ENCODE measurements at regions not wholly inside any gene's neighbourhood (a gene's known extent, or its start where the extent isn't known, plus 50 kb on each side); places are given as distances from the start of the nearest gene placed in this dataset.

DNA sequence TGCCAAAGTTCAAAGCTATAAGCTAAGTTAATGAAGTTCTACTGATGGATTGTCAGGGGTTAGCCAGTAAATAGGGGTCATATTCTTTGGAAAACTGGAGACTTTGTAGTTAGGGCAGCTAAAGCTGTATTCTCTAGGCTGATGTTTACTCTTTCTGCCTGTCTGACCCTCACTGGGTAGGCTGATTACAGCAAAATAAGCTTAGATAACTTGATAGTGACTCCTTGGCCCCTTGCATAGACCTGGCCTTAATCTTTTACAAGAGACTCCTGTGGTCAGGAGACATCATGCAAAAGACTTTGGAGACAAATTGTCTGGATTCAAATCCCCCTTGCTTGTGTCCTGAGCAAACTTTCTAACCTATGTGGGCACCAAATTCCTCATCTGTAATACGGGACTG lies 314.4 kb upstream of the MSX2 start:
- Histone ChIP-seq H3K4me1 (peaks cover 0 to 11% (median 0%) of the 10 kb centered on the region in 4 donors), H3K9me3 (peaks cover 0 to 5% (median 0%) of the 10 kb centered on the region in 4 donors), H3K36me3 (no peaks in the 10 kb centered on the region), H3K27me3 (no peaks in the 10 kb centered on the region), H3K27ac (no peak overlapping the region), H3K4me3 (no peak overlapping the region)
- no peak for DNase-seq (ENCODE audit: low spot score in 2 of 2)
- TF ChIP-seq POLR2A (IDR thresholded peaks at IDR 0.05) (no peak), EP300 (IDR thresholded peaks at IDR 0.05) (no peak)
- TF ChIP-seq, protein P1, sequence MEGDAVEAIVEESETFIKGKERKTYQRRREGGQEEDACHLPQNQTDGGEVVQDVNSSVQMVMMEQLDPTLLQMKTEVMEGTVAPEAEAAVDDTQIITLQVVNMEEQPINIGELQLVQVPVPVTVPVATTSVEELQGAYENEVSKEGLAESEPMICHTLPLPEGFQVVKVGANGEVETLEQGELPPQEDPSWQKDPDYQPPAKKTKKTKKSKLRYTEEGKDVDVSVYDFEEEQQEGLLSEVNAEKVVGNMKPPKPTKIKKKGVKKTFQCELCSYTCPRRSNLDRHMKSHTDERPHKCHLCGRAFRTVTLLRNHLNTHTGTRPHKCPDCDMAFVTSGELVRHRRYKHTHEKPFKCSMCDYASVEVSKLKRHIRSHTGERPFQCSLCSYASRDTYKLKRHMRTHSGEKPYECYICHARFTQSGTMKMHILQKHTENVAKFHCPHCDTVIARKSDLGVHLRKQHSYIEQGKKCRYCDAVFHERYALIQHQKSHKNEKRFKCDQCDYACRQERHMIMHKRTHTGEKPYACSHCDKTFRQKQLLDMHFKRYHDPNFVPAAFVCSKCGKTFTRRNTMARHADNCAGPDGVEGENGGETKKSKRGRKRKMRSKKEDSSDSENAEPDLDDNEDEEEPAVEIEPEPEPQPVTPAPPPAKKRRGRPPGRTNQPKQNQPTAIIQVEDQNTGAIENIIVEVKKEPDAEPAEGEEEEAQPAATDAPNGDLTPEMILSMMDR (IDR thresholded peaks at IDR 0.05) = no peak
- WGBS, 2 donors = 66 to 96% methylated on average over 1 of the region's 1 CpG

GRCh38 chr5:174410716-174411478 lies 313.5 kb upstream of the MSX2 start:
- Histone ChIP-seq H3K27me3 (no peaks in the 10 kb centered on the region), H3K27ac (no peak overlapping the region), H3K9me3 (peaks cover 0 to 5% (median 0%) of the 10 kb centered on the region in 4 donors), H3K4me3 (no peak overlapping the region), H3K4me1 (peaks cover 0 to 11% (median 0%) of the 10 kb centered on the region in 4 donors), H3K36me3 (no peaks in the 10 kb centered on the region)
- no peak for DNase-seq (ENCODE audit: low spot score in 2 of 2)
- TF ChIP-seq EP300 (IDR thresholded peaks at IDR 0.05) (no peak), POLR2A (IDR thresholded peaks at IDR 0.05) (no peak)
- TF ChIP-seq, protein P1 (IDR thresholded peaks at IDR 0.05) = no peak
- WGBS, 2 donors = 71 to 73% methylated on average over 12 of the region's 12 CpGs

DNA sequence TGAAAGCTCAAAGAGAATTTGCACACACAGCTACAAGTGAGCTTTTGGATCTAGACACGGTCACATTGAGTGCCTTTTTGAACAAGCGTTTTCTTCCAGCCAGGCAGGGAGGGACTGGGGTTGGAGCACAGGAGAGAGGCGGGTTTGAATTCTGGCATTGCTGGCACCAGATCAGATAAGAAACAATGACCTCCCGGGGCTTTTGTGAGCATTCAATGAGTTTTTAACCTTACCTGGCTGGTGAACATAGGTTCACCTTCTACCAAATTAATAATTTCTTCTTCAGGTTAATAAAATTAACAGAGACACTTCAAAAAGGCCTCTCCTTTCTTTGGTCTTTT lies 312.9 kb upstream of the MSX2 start:
- Histone ChIP-seq H3K4me1 (peaks cover 0 to 11% (median 0%) of the 10 kb centered on the region in 4 donors), H3K4me3 (no peak overlapping the region), H3K27ac (no peak overlapping the region), H3K27me3 (no peaks in the 10 kb centered on the region), H3K36me3 (no peaks in the 10 kb centered on the region), H3K9me3 (peaks cover 0 to 5% (median 0%) of the 10 kb centered on the region in 4 donors)
- TF ChIP-seq, protein P1 (IDR thresholded peaks at IDR 0.05) = no peak
- TF ChIP-seq EP300 (IDR thresholded peaks at IDR 0.05) = no peak
- TF ChIP-seq POLR2A (IDR thresholded peaks at IDR 0.05) = no peak
- 52 to 53% methylated on average over 4 of the region's 4 CpGs for WGBS, 2 donors
- DNase-seq (ENCODE audit: low spot score in 2 of 2) = no peak

DNA sequence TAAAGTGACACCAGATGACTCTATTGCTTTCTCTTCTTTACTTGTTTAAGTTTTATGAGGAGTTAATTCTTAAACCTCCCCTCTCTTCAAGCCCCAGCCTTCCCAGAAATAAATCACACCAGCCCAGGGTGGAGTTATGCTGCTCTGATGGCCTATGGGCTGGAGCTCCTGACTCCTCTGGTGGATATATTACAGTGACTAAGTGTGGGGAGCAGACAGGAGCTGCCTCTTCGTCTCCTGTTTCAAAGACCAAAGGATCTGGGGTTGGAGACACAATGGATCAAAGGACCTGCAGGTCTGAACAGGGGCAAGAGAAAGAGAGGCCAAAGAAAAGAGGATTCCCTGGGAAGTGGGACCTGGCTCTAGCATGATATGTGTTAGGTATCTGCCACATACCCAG lies 312.0 kb upstream of the MSX2 start:
- Histone ChIP-seq H3K27ac (no peak overlapping the region), H3K4me3 (no peak overlapping the region), H3K27me3 (no peaks in the 10 kb centered on the region), H3K9me3 (peaks cover 0 to 5% (median 0%) of the 10 kb centered on the region in 4 donors), H3K4me1 (peaks cover 0 to 11% (median 0%) of the 10 kb centered on the region in 4 donors), H3K36me3 (no peaks in the 10 kb centered on the region)
- WGBS, 2 donors = 76 to 83% methylated on average over 1 of the region's 1 CpG
- DNase-seq (ENCODE audit: low spot score in 2 of 2) = no peak
- TF ChIP-seq POLR2A (IDR thresholded peaks at IDR 0.05) = no peak
- TF ChIP-seq, protein P1 (IDR thresholded peaks at IDR 0.05) = no peak
- TF ChIP-seq EP300 (IDR thresholded peaks at IDR 0.05) = no peak

DNA sequence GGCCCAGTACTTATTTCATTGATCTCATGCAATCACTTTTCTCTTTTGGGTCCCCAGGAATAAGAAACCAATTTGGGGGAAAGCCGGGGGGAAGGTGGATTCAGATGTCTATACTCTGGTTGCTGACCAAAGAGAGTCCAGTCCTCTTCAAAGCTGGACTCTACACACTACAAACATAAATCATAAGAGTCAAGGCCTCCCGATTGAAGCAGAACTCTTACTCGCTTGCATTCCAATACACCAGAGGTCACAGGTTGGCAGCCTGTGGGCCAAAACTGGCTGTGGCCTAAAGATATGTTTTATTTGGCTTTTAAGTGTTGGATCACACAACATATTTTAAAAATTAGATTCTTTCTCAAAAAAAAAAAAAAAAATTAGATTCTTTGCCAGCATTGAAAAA lies 311.4 kb upstream of the MSX2 start:
- Histone ChIP-seq H3K4me1 (peaks cover 0 to 11% (median 0%) of the 10 kb centered on the region in 4 donors), H3K27ac (no peak overlapping the region), H3K27me3 (no peaks in the 10 kb centered on the region), H3K9me3 (peaks cover 0 to 5% (median 0%) of the 10 kb centered on the region in 4 donors), H3K36me3 (no peaks in the 10 kb centered on the region), H3K4me3 (no peak overlapping the region)
- 39 to 47% methylated on average over 3 of the region's 3 CpGs for WGBS, 2 donors
- no peak for DNase-seq (ENCODE audit: low spot score in 2 of 2)
- TF ChIP-seq POLR2A (IDR thresholded peaks at IDR 0.05) = no peak
- TF ChIP-seq, protein P1 (IDR thresholded peaks at IDR 0.05) = no peak
- no peak for TF ChIP-seq EP300 (IDR thresholded peaks at IDR 0.05)

Measured in tibial nerve (tissue), 4 donors.